ENCODE measurements at regions not wholly inside any gene's neighbourhood (a gene's known extent, or its start where the extent isn't known, plus 50 kb on each side); places are given as distances from the start of the nearest gene placed in this dataset.

DNA sequence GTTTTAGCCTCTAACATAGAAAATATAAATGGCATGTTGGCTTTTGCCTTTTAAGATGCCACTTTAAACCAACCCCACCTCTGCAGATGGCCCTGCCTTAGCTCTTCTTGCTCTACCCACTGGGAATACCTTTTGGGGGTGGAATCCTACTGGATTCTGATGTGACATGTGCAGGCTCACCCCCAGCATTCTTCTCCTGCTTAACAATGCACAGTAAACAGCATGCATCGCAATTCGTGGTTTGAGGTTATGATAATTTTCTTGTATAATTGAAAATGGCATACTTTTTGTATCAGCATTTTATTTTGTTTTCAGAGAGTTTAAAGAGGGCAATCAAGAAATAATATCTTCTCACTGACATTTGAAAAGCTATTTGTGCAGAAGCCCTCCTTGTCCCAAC is 167.9 kb downstream of the AREG start:
- TF ChIP-seq, protein P1, sequence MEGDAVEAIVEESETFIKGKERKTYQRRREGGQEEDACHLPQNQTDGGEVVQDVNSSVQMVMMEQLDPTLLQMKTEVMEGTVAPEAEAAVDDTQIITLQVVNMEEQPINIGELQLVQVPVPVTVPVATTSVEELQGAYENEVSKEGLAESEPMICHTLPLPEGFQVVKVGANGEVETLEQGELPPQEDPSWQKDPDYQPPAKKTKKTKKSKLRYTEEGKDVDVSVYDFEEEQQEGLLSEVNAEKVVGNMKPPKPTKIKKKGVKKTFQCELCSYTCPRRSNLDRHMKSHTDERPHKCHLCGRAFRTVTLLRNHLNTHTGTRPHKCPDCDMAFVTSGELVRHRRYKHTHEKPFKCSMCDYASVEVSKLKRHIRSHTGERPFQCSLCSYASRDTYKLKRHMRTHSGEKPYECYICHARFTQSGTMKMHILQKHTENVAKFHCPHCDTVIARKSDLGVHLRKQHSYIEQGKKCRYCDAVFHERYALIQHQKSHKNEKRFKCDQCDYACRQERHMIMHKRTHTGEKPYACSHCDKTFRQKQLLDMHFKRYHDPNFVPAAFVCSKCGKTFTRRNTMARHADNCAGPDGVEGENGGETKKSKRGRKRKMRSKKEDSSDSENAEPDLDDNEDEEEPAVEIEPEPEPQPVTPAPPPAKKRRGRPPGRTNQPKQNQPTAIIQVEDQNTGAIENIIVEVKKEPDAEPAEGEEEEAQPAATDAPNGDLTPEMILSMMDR (IDR thresholded peaks at IDR 0.05; ENCODE audit: low read depth, low read length, poor library complexity, severe bottlenecking), result no peak
- no peak for TF ChIP-seq EZH2phosphoT487 (IDR thresholded peaks at IDR 0.05; ENCODE audit: borderline replicate concordance, low read length)
